ENCODE measurements at regions not wholly inside any gene's neighbourhood (a gene's known extent, or its start where the extent isn't known, plus 50 kb on each side); places are given as distances from the start of the nearest gene placed in this dataset.

DNA sequence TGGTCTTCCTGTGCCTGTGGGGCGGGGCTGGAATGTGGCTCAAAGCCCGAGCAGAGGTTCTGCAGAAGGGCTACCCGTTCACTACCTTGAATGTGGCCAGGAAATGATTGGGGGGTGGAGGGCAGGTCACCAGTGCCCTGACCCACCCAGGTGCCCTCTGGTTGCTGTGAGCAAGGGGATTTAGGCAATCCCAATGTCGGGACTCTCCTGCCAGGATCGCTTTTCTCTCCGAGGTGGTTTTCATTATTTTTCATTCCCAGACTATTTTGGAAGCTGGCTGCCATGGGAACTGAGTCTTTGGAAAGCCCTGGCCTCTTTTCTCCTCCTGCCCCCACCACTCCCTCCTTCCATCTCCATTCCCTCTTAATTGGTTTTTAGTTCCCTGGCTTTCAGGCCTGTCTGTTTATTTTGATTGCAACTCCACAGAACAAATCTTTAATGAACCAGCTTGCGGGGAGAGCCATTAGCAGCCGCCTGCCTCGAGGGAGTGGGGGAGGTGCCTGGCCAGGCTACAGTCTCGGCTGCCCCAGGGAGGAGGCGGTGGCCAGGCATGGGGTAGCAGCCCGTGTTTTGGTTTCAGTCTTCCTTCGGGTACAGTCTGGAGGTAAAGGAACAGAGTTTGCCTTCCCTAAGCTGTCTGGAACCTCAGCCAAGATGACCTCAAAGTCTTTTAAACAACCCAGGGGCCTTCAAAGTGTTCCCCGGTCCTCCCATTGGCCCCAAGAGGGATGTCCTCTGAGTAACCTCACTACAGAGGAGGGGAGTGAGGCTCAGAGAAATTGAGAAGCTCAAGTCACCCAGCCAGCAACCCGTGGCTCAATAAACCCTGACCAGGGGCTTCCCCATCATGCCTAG lies 114.4 kb upstream of the HAAO start:
- Histone ChIP-seq H3K4me2 (ENCODE audit: extremely low read depth, insufficient read depth, low read length) (peak overlapping the region; percentile 83), H3K79me2 (ENCODE audit: control insufficient read depth, insufficient read depth, low read length) (no peaks in the 10 kb centered on the region), H3K9me3 (ENCODE audit: control insufficient read depth, insufficient read depth, low read depth, low read length) (no peaks in the 10 kb centered on the region), H4K20me1 (ENCODE audit: control insufficient read depth, extremely low read depth, insufficient read depth, low read length) (no peaks in the 10 kb centered on the region), H3K36me3 (ENCODE audit: control insufficient read depth, insufficient read depth, low read length) (no peaks in the 10 kb centered on the region), H3K9ac (ENCODE audit: insufficient read depth, low read length) (peak overlapping the region; percentile 32), H3K27ac (ENCODE audit: insufficient read depth, low read length) (peak overlapping the region; percentile 56), H3K27me3 (ENCODE audit: control insufficient read depth, insufficient read depth, low read length) (peaks cover 3% of the 10 kb centered on the region), H2AFZ (ENCODE audit: low read length) (peak overlapping the region; percentile 77), H3K4me1 (ENCODE audit: control insufficient read depth, extremely low read depth, insufficient read depth, low read length) (peaks cover 29% of the 10 kb centered on the region), H3K4me3 (replicated peaks in 1 of 4; ENCODE audit: control extremely low read depth in 1 of 4, insufficient read depth in 1 of 4, low read depth in 3 of 4, low read length in 4 of 4) (peak overlapping the region in 1 of 4 experiments; percentile 11)
- TF ChIP-seq EZH2 (IDR thresholded peaks at IDR 0.05; ENCODE audit: low read length, missing control alignments) = no peak
- TF ChIP-seq, protein P1, sequence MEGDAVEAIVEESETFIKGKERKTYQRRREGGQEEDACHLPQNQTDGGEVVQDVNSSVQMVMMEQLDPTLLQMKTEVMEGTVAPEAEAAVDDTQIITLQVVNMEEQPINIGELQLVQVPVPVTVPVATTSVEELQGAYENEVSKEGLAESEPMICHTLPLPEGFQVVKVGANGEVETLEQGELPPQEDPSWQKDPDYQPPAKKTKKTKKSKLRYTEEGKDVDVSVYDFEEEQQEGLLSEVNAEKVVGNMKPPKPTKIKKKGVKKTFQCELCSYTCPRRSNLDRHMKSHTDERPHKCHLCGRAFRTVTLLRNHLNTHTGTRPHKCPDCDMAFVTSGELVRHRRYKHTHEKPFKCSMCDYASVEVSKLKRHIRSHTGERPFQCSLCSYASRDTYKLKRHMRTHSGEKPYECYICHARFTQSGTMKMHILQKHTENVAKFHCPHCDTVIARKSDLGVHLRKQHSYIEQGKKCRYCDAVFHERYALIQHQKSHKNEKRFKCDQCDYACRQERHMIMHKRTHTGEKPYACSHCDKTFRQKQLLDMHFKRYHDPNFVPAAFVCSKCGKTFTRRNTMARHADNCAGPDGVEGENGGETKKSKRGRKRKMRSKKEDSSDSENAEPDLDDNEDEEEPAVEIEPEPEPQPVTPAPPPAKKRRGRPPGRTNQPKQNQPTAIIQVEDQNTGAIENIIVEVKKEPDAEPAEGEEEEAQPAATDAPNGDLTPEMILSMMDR (conservative IDR thresholded peaks at IDR 0.05 in 1 of 2, IDR thresholded peaks at IDR 0.05 in 1 of 2; ENCODE audit: low read depth in 1 of 2, low read length in 2 of 2) = no peak
- peak; percentile 65 to 81 for DNase-seq (ENCODE audit: low read depth in 2 of 2)

DNA sequence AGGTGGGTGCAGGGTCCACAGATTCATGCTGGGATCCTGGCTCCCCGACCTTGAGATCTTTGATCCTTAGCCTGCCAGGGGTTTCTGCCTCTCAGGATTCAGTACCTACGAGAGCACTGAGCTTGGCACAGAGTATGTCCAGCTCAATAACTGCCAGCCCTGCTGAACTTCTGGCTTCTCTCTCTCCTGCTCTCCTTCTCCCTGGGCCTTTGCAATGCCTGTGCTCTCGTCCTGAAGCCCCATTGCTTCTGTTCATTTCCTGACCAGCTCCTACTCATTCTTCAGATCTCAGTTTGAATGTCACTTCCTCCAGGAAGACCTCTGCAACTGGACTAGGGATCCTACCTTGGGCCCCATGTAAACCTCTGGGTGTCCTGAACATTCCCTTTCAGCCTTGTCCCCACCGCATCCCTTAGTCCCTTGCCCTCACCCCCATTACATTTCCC lies 113.8 kb upstream of the HAAO start:
- Histone ChIP-seq H3K9me3 (ENCODE audit: control insufficient read depth, insufficient read depth, low read depth, low read length) (no peaks in the 10 kb centered on the region), H2AFZ (ENCODE audit: low read length) (peak overlapping the region; percentile 61), H3K4me2 (ENCODE audit: extremely low read depth, insufficient read depth, low read length) (peak overlapping the region; percentile 83), H3K27me3 (ENCODE audit: control insufficient read depth, insufficient read depth, low read length) (peaks cover 3% of the 10 kb centered on the region), H3K27ac (ENCODE audit: insufficient read depth, low read length) (peak overlapping the region; percentile 51), H3K79me2 (ENCODE audit: control insufficient read depth, insufficient read depth, low read length) (no peaks in the 10 kb centered on the region), H3K36me3 (ENCODE audit: control insufficient read depth, insufficient read depth, low read length) (no peaks in the 10 kb centered on the region), H3K9ac (ENCODE audit: insufficient read depth, low read length) (no peak overlapping the region), H3K4me1 (ENCODE audit: control insufficient read depth, extremely low read depth, insufficient read depth, low read length) (peaks cover 32% of the 10 kb centered on the region), H3K4me3 (replicated peaks in 1 of 4; ENCODE audit: control extremely low read depth in 1 of 4, insufficient read depth in 1 of 4, low read depth in 3 of 4, low read length in 4 of 4) (no peak overlapping the region), H4K20me1 (ENCODE audit: control insufficient read depth, extremely low read depth, insufficient read depth, low read length) (no peaks in the 10 kb centered on the region)
- no peak for DNase-seq (ENCODE audit: low read depth in 2 of 2)
- no peak for TF ChIP-seq EZH2 (IDR thresholded peaks at IDR 0.05; ENCODE audit: low read length, missing control alignments)
- TF ChIP-seq, protein P1 (conservative IDR thresholded peaks at IDR 0.05 in 1 of 2, IDR thresholded peaks at IDR 0.05 in 1 of 2; ENCODE audit: low read depth in 1 of 2, low read length in 2 of 2) = no peak

DNA sequence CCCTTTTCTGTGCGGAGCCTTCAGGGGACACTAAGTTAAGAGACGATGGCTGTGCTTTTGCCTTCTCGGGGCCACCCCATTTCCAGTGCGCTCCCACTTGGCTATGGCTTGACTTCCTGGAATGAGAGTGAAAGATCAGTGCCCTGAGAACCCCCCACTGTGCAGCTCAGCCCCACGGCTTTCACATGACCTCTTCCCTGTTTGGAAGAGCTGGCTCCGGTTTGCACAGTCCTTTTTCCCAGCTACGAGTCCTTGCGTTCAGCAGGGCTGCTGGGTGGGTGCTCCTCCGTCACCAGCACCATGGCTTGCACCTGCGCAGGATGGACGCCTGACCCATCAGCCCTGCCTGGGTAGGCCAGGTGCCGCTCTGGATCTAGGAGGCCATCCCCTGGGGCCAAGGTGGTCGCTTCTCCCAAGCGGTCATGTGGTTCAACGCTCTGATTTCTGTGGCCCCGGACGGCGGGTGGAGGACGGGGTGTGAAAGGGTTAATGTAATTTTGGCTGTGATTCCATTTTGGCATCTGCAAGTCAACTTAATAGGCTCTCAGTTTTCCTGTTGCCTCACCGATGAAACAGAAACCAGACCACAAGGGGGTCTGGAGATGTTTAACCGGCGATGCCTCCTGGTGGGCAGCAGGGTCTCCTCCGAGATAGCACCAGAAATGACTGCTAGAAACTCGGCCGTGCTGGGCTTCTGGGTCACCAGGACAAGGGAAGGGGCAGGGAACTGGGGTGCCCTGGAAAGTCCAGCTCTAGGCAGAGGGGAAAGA lies 113.1 kb upstream of the HAAO start:
- H3K27me3 ChIP-seq (ENCODE audit: control insufficient read depth, insufficient read depth, low read length) = peaks cover 3% of the 10 kb centered on the region
- no peak overlapping the region for H3K4me2 ChIP-seq (ENCODE audit: extremely low read depth, insufficient read depth, low read length)
- peaks cover 35% of the 10 kb centered on the region for H3K4me1 ChIP-seq (ENCODE audit: control insufficient read depth, extremely low read depth, insufficient read depth, low read length)
- no peak overlapping the region for H3K4me3 ChIP-seq (replicated peaks in 1 of 4; ENCODE audit: control extremely low read depth in 1 of 4, insufficient read depth in 1 of 4, low read depth in 3 of 4, low read length in 4 of 4)
- no peak overlapping the region for H3K27ac ChIP-seq (ENCODE audit: insufficient read depth, low read length)
- peak overlapping the region; percentile 61 for H2AFZ ChIP-seq (ENCODE audit: low read length)
- DNase-seq (ENCODE audit: low read depth in 2 of 2) = peak in 1 of 2 donors; percentile 44
- no peaks in the 10 kb centered on the region for H3K79me2 ChIP-seq (ENCODE audit: control insufficient read depth, insufficient read depth, low read length)
- H3K9me3 ChIP-seq (ENCODE audit: control insufficient read depth, insufficient read depth, low read depth, low read length) = no peaks in the 10 kb centered on the region
- H3K36me3 ChIP-seq (ENCODE audit: control insufficient read depth, insufficient read depth, low read length) = no peaks in the 10 kb centered on the region
- H3K9ac ChIP-seq (ENCODE audit: insufficient read depth, low read length) = no peak overlapping the region
- TF ChIP-seq, protein P1 (conservative IDR thresholded peaks at IDR 0.05 in 1 of 2, IDR thresholded peaks at IDR 0.05 in 1 of 2; ENCODE audit: low read depth in 1 of 2, low read length in 2 of 2) = peak; percentile 22 to 35
- TF ChIP-seq EZH2 (IDR thresholded peaks at IDR 0.05; ENCODE audit: low read length, missing control alignments) = no peak
- H4K20me1 ChIP-seq (ENCODE audit: control insufficient read depth, extremely low read depth, insufficient read depth, low read length) = no peaks in the 10 kb centered on the region

Measured in fibroblast of lung (primary cell).